T1000 (cell line): ENCODE measurements at regions not wholly inside any gene's neighbourhood (a gene's known extent, or its start where the extent isn't known, plus 50 kb on each side); places are given as distances from the start of the nearest gene placed in this dataset.
"Not testable (repeated sequence)": the region's sequence is repeated elsewhere in the genome, so short reads cannot be mapped to it uniquely, and the experiment has no call there.

Source experiments
- DNase-seq: peaks from one replicate; lab custom pipeline; 2025; ENCODE audit warnings: mixed read lengths; lab: John Stamatoyannopoulos, UW

DNA sequence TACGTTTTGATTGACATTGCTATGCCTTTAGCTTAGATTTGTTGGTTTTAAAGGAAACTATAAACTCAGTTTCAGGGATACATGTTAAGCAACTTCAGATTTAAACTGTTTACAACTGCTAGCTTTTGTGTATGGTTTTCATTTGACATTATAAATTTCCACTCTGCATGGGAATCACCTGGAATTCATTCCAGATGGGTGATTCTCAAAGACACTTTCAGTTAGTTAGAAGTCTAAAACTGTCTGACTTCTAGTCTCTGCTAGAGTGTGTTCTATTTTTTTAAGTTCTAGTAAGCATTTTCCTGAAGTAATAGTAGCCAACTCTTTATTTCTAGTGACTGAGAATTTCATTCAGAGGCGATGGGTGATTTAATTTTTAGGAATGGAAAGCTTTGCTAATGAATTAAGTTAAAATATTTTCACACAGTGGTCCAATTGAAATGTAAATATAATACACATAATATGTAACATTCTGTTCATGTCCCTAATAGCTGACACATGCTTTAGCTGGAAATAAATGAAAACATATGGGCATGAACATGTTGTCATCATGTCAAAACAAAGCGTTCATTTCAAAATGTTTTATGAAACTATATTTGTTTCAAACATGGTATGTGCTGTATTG lies 58.3 kb upstream of the CSNK1A1L start:
- no peak for DNase-seq

GRCh38 chr13:37158481-37158880 lies 53.0 kb upstream of the CSNK1A1L start:
- DNase-seq, result no peak

DNA sequence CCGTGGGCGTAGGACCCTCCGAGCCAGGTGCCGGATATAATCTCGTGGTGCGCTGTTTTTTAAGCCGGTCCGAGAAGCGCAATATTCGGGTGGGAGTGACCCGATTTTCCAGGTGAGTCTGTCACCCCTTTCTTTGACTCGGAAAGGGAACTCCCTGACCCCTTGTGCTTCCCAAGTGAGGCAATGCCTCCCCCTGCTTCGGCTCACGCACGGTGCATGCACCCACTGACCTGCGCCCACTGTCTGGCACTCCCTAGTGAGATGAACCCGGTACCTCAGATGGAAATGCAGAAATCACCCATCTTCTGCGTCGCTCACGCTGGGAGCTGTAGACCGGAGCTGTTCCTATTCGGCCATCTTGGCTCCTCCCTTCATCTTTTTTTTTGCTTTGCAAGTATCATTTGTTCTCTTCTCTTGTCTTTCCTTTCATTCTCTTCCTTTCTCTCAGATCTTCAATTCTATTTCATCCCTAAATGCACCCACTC lies 50.2 kb upstream of the CSNK1A1L start:
- not testable (repeated sequence) for DNase-seq
